Ishikawa (cell line): ENCODE measurements at regions not wholly inside any gene's neighbourhood (a gene's known extent, or its start where the extent isn't known, plus 50 kb on each side); places are given as distances from the start of the nearest gene placed in this dataset.

ENCODE experiments used
- CEBPB ChIP-seq: IDR thresholded peaks from 2 replicates; pipeline ENCODE4 v1.6.1; 2012
- CREB1 ChIP-seq: IDR thresholded peaks from 2 replicates; pipeline ENCODE4 v1.6.1; 2012; ENCODE audit warnings: low read depth
- EGR1 ChIP-seq: IDR thresholded peaks from 2 replicates; pipeline ENCODE4 v1.6.1; 2012
- EP300 ChIP-seq: IDR thresholded peaks from 2 replicates; pipeline ENCODE4 v1.6.1; 2012; ENCODE audit warnings: borderline replicate concordance
- FOXM1 ChIP-seq: IDR thresholded peaks from 2 replicates; pipeline ENCODE4 v1.6.1; 2012; ENCODE audit warnings: low read depth, borderline replicate concordance
- MAX ChIP-seq: IDR thresholded peaks from 2 replicates; pipeline ENCODE4 v1.6.1; 2012
- NFIC ChIP-seq: IDR thresholded peaks from 2 replicates; pipeline ENCODE4 v1.6.1; 2012
- RAD21 ChIP-seq: IDR thresholded peaks from 2 replicates; pipeline ENCODE4 v1.6.1; 2012; ENCODE audit warnings: low read depth
- REST ChIP-seq: IDR thresholded peaks from 2 replicates; pipeline ENCODE4 v1.6.1; 2012; ENCODE audit warnings: low read depth, mild to moderate bottlenecking
- TAF1 ChIP-seq: IDR thresholded peaks from 2 replicates; pipeline ENCODE4 v1.6.1; 2012; ENCODE audit warnings: low read depth, mild to moderate bottlenecking
- TCF12 ChIP-seq: IDR thresholded peaks from 2 replicates; pipeline ENCODE4 v1.6.1; 2012; ENCODE audit warnings: low read depth
- TEAD4 ChIP-seq: IDR thresholded peaks from 2 replicates; pipeline ENCODE4 v1.6.1; 2012
- USF1 ChIP-seq: IDR thresholded peaks from 2 replicates; pipeline ENCODE4 v1.6.1; 2012
- ZBTB7A ChIP-seq: IDR thresholded peaks from 2 replicates; pipeline ENCODE4 v1.6.1; 2012; ENCODE audit warnings: low read depth

GRCh38 chr13:85230691-85231093 lies 568.5 kb downstream of the SLITRK6 start:
- TF ChIP-seq EP300, result no peak
- TF ChIP-seq TAF1, result no peak
- no peak for TF ChIP-seq USF1
- TF ChIP-seq EGR1, result no peak
- no peak for TF ChIP-seq MAX
- TF ChIP-seq RAD21, result no peak
- TF ChIP-seq ZBTB7A, result no peak
- no peak for TF ChIP-seq NFIC
- TF ChIP-seq FOXM1, result no peak
- TF ChIP-seq CREB1, result no peak

GRCh38 chr13:85228692-85229091 lies 570.5 kb downstream of the SLITRK6 start:
- TF ChIP-seq REST (no peak), CEBPB (peak; percentile 8; the same call in 1 of the 2 replicates)

GRCh38 chr13:85223883-85224656 lies 575.1 kb downstream of the SLITRK6 start:
- no peak for TF ChIP-seq FOXM1

- TF ChIP-seq CEBPB (peak; percentile 1; the same call in 1 of the 2 replicates), TAF1 (no peak)
Measured at GRCh38 chr13:85216576-85216975, 582.6 kb downstream of the SLITRK6 start.

- TF ChIP-seq ZBTB7A, result no peak
- TF ChIP-seq CEBPB, result no peak
- no peak for TF ChIP-seq TEAD4
- TF ChIP-seq TAF1, result no peak
- TF ChIP-seq TCF12, result no peak
- TF ChIP-seq USF1, result no peak
- no peak for TF ChIP-seq EP300
- TF ChIP-seq MAX, result no peak
- no peak for TF ChIP-seq REST
- no peak for TF ChIP-seq RAD21
Measured at GRCh38 chr13:85212692-85213091, 586.5 kb downstream of the SLITRK6 start.

- TF ChIP-seq EP300 (no peak), CEBPB (no peak), TCF12 (no peak), TEAD4 (no peak), CREB1 (no peak), MAX (no peak), USF1 (no peak)
Measured at GRCh38 chr13:85204668-85205344, 594.4 kb downstream of the SLITRK6 start.
